ENCODE measurements at regions not wholly inside any gene's neighbourhood (a gene's known extent, or its start where the extent isn't known, plus 50 kb on each side); places are given as distances from the start of the nearest gene placed in this dataset.
"Not testable (repeated sequence)": the region's sequence is repeated elsewhere in the genome, so short reads cannot be mapped to it uniquely, and the experiment has no call there.

DNA sequence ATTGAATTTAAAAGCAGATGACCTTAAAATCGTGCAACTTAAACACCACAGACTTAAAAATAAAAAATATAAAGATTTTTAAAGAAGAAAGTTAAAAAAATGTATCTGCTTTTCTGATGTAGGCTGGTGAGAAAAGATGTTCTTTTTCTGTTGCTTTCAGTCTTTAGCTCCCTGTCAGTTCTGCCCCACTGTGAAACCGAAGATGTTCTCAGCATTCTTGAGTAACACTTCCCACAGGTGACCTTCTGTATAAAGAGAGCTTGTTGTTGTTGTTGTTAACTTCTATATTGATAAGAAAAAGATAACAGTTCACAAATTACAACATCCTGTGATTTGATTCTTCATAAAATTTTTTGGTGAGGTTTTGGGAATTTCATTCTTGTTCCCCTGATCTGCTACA is 377.9 kb upstream of the RGS6 start:
- no peaks in the 10 kb centered on the region for H3K4me1 ChIP-seq
- WGBS, 2 donors, result 87 to 88% methylated on average over 2 of the region's 2 CpGs
- H3K9me3 ChIP-seq, result no peaks in the 10 kb centered on the region
- no peaks in the 10 kb centered on the region for H3K36me3 ChIP-seq
- no peaks in the 10 kb centered on the region for H3K27me3 ChIP-seq
- no peak for DNase-seq
- TF ChIP-seq POLR2A (IDR thresholded peaks at IDR 0.05), result no peak
- TF ChIP-seq, protein P1, sequence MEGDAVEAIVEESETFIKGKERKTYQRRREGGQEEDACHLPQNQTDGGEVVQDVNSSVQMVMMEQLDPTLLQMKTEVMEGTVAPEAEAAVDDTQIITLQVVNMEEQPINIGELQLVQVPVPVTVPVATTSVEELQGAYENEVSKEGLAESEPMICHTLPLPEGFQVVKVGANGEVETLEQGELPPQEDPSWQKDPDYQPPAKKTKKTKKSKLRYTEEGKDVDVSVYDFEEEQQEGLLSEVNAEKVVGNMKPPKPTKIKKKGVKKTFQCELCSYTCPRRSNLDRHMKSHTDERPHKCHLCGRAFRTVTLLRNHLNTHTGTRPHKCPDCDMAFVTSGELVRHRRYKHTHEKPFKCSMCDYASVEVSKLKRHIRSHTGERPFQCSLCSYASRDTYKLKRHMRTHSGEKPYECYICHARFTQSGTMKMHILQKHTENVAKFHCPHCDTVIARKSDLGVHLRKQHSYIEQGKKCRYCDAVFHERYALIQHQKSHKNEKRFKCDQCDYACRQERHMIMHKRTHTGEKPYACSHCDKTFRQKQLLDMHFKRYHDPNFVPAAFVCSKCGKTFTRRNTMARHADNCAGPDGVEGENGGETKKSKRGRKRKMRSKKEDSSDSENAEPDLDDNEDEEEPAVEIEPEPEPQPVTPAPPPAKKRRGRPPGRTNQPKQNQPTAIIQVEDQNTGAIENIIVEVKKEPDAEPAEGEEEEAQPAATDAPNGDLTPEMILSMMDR (IDR thresholded peaks at IDR 0.05), result no peak
- H3K27ac ChIP-seq, result no peak overlapping the region
- intact Hi-C loops (cut with DNase I), result no loop called here
- no peak overlapping the region for H3K4me3 ChIP-seq (replicated peaks in 1 of 3)

DNA sequence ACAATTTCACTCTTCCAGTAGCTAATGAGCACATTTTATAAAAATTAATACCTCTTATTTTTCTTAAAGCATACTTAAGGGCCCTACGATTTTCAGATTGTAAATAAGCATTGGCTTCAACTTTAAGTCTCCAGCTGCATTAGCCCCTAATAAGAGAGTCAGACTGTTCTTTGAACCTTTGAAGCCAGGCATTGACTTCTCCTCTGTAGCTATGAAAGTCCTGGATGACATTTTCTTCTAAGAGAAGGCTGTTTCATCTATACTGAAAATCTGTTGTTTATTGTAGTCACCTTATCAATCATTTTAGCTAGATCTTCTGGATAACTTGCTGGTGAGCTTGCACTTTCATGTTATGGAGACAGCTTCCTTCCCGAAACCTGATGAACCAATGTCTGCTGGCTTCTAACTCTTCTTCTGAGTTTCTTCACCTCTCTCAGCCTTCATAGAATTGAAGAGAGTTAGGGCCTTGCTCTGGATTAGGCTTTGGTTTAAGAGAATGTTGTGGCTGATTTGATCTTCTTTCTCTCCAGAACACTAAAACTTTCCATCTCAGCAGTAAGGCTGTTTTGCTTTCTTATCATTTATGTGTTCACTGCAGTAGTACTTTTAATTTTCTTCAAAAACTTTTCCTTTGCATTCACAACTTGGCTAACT is 377.1 kb upstream of the RGS6 start:
- no peaks in the 10 kb centered on the region for H3K4me1 ChIP-seq
- DNase-seq, result no peak
- TF ChIP-seq, protein P1 (IDR thresholded peaks at IDR 0.05), result no peak
- TF ChIP-seq POLR2A (IDR thresholded peaks at IDR 0.05), result no peak
- intact Hi-C loops (cut with DNase I), result no loop called here
- no peaks in the 10 kb centered on the region for H3K36me3 ChIP-seq
- H3K4me3 ChIP-seq (replicated peaks in 1 of 3), result no peak overlapping the region
- no peak overlapping the region for H3K27ac ChIP-seq
- no peaks in the 10 kb centered on the region for H3K27me3 ChIP-seq
- WGBS, 2 donors, result 92 to 97% methylated on average over 2 of the region's 2 CpGs
- no peaks in the 10 kb centered on the region for H3K9me3 ChIP-seq

DNA sequence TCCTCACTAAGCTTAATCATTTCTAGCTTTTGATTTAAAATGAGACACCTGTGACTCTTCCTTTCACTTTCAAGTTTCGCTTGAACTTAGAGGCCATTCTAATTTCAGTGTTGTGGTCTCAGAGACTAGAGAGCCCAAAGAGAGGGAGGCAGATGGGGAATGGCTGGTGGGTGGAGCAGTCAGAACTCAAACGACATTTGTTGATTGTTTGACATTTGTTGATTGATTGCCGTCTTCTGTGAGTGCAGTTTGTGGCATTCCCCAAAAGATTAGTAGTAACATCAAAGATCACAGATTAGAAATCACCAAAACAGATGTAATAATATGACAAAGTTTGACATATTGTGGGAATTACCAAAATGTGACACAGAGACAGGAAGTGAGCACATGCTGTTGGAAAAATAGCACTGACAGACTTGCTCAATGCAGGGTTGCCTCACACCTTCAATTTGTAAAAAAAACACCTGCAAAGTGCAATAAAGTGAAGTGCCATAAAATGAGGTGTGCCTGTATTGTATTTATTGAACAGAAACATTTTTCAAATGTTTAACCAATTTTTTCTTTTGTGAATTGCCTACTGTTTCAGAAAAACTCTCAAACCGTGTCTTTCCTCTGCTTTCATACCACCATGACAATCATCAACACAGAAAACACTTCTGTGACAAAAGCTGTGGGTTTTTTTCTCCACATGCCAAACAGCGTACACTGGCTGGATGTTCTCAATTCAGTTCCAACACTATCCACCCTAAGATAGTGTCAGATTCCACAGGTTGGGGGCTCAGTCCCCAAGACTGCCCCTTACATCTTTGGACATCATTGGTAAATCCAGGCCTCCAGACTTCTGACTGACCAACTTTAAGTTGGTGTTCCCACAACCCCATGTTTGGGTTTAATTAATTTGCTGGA is 376.3 kb upstream of the RGS6 start:
- 73 to 77% methylated on average over 5 of the region's 5 CpGs for WGBS, 2 donors
- H3K27ac ChIP-seq, result no peak overlapping the region

DNA sequence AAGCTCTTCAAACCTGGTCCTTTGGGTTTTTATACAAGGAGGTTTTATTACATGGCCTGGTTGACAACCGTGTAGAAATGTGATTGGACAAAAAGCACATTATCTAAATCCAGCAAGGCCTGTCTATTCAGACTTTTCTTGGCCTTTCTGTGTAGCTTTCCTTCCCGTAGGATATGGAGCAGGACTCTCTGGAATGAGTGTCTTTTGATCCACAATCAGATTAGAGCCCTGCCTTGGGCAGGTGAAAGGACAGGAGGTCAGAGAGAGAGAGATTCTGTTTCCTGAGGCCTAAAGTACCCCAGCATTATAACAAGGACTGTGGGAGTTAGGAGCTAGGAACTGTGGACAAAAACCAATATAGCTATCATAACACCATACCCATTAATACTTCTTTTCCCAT is 375.5 kb upstream of the RGS6 start:
- H3K36me3 ChIP-seq, result no peaks in the 10 kb centered on the region
- H3K9me3 ChIP-seq, result no peaks in the 10 kb centered on the region
- H3K27ac ChIP-seq, result no peak overlapping the region
- WGBS, 2 donors, result 89 to 95% methylated on average over 2 of the region's 2 CpGs
- intact Hi-C loops (cut with DNase I), result no loop called here
- no peaks in the 10 kb centered on the region for H3K27me3 ChIP-seq
- no peak overlapping the region for H3K4me3 ChIP-seq (replicated peaks in 1 of 3)
- H3K4me1 ChIP-seq, result no peaks in the 10 kb centered on the region
- no peak for DNase-seq
- no peak for TF ChIP-seq POLR2A (IDR thresholded peaks at IDR 0.05)
- TF ChIP-seq, protein P1 (IDR thresholded peaks at IDR 0.05), result no peak

More for the DNA sequence above, 376.3 kb upstream of the RGS6 start:
- intact Hi-C loops (cut with DNase I), result no loop called here
- no peak for TF ChIP-seq POLR2A (IDR thresholded peaks at IDR 0.05)
- TF ChIP-seq, protein P1 (IDR thresholded peaks at IDR 0.05), result no peak
- Histone ChIP-seq H3K27me3 (no peaks in the 10 kb centered on the region), H3K36me3 (no peaks in the 10 kb centered on the region), H3K4me3 (replicated peaks in 1 of 3) (no peak overlapping the region), H3K4me1 (no peaks in the 10 kb centered on the region), H3K9me3 (no peaks in the 10 kb centered on the region)
- DNase-seq, result no peak

DNA sequence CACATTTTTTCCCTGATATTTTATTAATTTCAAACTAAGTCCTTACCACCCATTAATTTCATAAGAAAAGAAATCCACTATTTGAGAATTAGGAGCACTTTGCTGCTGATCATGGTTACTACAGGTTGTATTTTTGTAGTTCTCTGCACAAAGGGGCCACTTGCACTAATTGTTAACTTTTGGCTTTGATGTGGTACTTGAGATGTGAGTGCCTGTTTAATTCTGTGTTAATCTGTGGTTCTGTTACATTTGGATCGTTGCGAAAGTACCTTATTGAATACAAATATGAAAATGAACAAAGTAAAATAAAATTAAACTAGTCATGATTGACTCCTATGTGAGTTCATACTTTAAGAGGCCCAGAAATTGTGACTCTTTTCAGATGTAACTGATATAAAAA is 374.9 kb upstream of the RGS6 start:
- H3K9me3 ChIP-seq, result no peaks in the 10 kb centered on the region
- TF ChIP-seq, protein P1 (IDR thresholded peaks at IDR 0.05), result no peak
- TF ChIP-seq POLR2A (IDR thresholded peaks at IDR 0.05), result no peak
- no peak overlapping the region for H3K4me3 ChIP-seq (replicated peaks in 1 of 3)
- intact Hi-C loops (cut with DNase I), result no loop called here
- DNase-seq, result no peak
- no peak overlapping the region for H3K27ac ChIP-seq
- no peaks in the 10 kb centered on the region for H3K4me1 ChIP-seq
- 85 to 92% methylated on average over 2 of the region's 2 CpGs for WGBS, 2 donors
- no peaks in the 10 kb centered on the region for H3K36me3 ChIP-seq
- no peaks in the 10 kb centered on the region for H3K27me3 ChIP-seq

DNA sequence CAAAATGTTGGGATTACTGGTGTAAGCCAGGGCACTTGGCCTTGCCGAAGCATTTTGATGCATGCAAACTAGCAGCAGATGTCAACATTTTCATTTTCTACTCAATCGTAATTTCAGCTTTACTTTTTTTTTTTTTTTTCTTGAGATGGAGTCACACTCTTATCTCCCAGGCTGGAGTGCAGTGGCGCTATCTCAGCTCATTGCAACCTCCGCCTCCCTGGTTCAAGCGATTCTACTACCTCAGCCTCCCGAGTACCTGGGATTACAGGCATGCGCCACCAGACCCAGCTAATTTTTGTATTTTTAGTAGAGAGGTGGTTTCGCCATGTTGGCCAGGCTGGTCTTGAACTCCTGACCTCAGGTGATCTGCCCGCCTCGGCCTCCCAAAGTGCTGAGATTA is 373.3 kb upstream of the RGS6 start:
- H3K27me3 ChIP-seq; H3K36me3 ChIP-seq; H3K4me3 ChIP-seq (replicated peaks in 1 of 3); H3K27ac ChIP-seq; H3K4me1 ChIP-seq; intact Hi-C loops (cut with DNase I); H3K9me3 ChIP-seq; DNase-seq: not testable (repeated sequence)
- 98 to 99% methylated on average over 10 of the region's 10 CpGs for WGBS, 2 donors
